ENCODE measurements at regions not wholly inside any gene's neighbourhood (a gene's known extent, or its start where the extent isn't known, plus 50 kb on each side); places are given as distances from the start of the nearest gene placed in this dataset.

- TF ChIP-seq SP1 (IDR thresholded peaks at IDR 0.05) (no peak), SUZ12 (IDR thresholded peaks at IDR 0.05) (no peak), FOXK2 (IDR thresholded peaks at IDR 0.05) (no peak), CTBP1 (IDR thresholded peaks at IDR 0.05; ENCODE audit: borderline replicate concordance) (no peak), ARNT (IDR thresholded peaks at IDR 0.05) (no peak), FOXM1 (IDR thresholded peaks at IDR 0.05; ENCODE audit: borderline replicate concordance) (no peak), FOXA1 (IDR thresholded peaks at IDR 0.05) (no peak), ELF4 (IDR thresholded peaks at IDR 0.05) (no peak), NFRKB (IDR thresholded peaks at IDR 0.05) (no peak), PKNOX1 (IDR thresholded peaks at IDR 0.05) (no peak), LEF1 (IDR thresholded peaks at IDR 0.05; ENCODE audit: borderline replicate concordance) (no peak), BHLHE40 (IDR thresholded peaks at IDR 0.05; ENCODE audit: borderline replicate concordance) (no peak), ZNF384 (IDR thresholded peaks at IDR 0.05) (no peak), HDGF (IDR thresholded peaks at IDR 0.05; ENCODE audit: borderline replicate concordance) (no peak)
These were observed 308.9 kb downstream of the SLC6A15 start for GRCh38 chr12:84603484-84604248.
